OCI-LY3 (cell line): ENCODE measurements at regions not wholly inside any gene's neighbourhood (a gene's known extent, or its start where the extent isn't known, plus 50 kb on each side); places are given as distances from the start of the nearest gene placed in this dataset.

ENCODE experiments used
- CTCF ChIP-seq: fragments of 200-600, 300-600 bp; sonication (generic); IDR thresholded peaks from 2 replicates; pipeline ENCODE4 v1.5.1; 2014; ENCODE audit warnings: antibody characterized with exemption, low read length, low read depth
- EZH2phosphoT487 ChIP-seq: fragments of 200-600 bp; shearing (Covaris generic); IDR thresholded peaks from 2 replicates; pipeline ENCODE4 v1.6.1; 2018; ENCODE audit warnings: antibody characterized with exemption, mixed run types, low read depth

DNA sequence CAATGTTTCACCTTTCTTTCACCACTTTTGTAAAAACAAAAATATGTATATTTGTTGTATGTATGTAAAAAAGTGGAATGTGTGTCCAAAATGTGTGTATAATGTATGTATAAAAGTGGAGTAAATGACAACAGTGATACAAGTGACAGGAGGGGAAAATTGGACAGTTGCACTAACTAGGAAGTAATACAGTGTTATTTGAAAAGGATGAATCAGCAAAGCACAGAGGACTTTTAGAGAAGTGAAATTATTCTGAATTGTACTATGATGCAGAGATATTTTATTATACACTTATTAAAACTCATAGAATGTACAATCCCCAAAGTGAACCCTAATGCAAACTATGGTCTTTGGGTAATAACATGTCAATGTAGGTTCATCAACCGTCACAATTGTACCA lies 331.3 kb upstream of the CNTNAP5 start:
- no peak for TF ChIP-seq CTCF
- TF ChIP-seq EZH2phosphoT487 = no peak
